SHP77 treated with DMSO at 0.1 percent for 48 hours (cell line): ENCODE measurements at regions not wholly inside any gene's neighbourhood (a gene's known extent, or its start where the extent isn't known, plus 50 kb on each side); places are given as distances from the start of the nearest gene placed in this dataset.

Experiments used
- DNase-seq: peaks from one replicate; lab custom pipeline; 2025; lab: John Stamatoyannopoulos, UW

GRCh38 chr5:124692950-124693349 is 53.5 kb downstream of the ZNF608 start:
- no peak for DNase-seq

GRCh38 chr5:124692324-124692723 is 54.1 kb downstream of the ZNF608 start:
- no peak for DNase-seq

GRCh38 chr5:124689653-124690052 is 56.8 kb downstream of the ZNF608 start:
- no peak for DNase-seq

- DNase-seq = no peak
These were observed 60.0 kb downstream of the ZNF608 start for GRCh38 chr5:124686239-124687004.

GRCh38 chr5:124685404-124685930 is 61.0 kb downstream of the ZNF608 start:
- DNase-seq = no peak

GRCh38 chr5:124683917-124684555 is 62.4 kb downstream of the ZNF608 start:
- no peak for DNase-seq

- no peak for DNase-seq
These were observed 66.8 kb downstream of the ZNF608 start for GRCh38 chr5:124679578-124680199.

- DNase-seq = no peak
These were observed 67.4 kb downstream of the ZNF608 start for GRCh38 chr5:124678922-124679519.

- DNase-seq = no peak
These were observed 68.0 kb downstream of the ZNF608 start for GRCh38 chr5:124678468-124678867.

GRCh38 chr5:124677374-124678351 is 68.8 kb downstream of the ZNF608 start:
- DNase-seq = peak; percentile 66

GRCh38 chr5:124675931-124676846 is 70.2 kb downstream of the ZNF608 start:
- DNase-seq = no peak

- no peak for DNase-seq
These were observed 75.2 kb downstream of the ZNF608 start for GRCh38 chr5:124671193-124671592.

- no peak for DNase-seq
These were observed 75.7 kb downstream of the ZNF608 start for GRCh38 chr5:124670722-124671184.

GRCh38 chr5:124669956-124670721 is 76.3 kb downstream of the ZNF608 start:
- DNase-seq = no peak

GRCh38 chr5:124669300-124669648 is 77.2 kb downstream of the ZNF608 start:
- no peak for DNase-seq

GRCh38 chr5:124668353-124669299 is 77.8 kb downstream of the ZNF608 start:
- no peak for DNase-seq

GRCh38 chr5:124665625-124666024 is 80.8 kb downstream of the ZNF608 start:
- no peak for DNase-seq

GRCh38 chr5:124665035-124665434 is 81.4 kb downstream of the ZNF608 start:
- DNase-seq = no peak
